ENCODE measurements at regions not wholly inside any gene's neighbourhood (a gene's known extent, or its start where the extent isn't known, plus 50 kb on each side); places are given as distances from the start of the nearest gene placed in this dataset.

DNA sequence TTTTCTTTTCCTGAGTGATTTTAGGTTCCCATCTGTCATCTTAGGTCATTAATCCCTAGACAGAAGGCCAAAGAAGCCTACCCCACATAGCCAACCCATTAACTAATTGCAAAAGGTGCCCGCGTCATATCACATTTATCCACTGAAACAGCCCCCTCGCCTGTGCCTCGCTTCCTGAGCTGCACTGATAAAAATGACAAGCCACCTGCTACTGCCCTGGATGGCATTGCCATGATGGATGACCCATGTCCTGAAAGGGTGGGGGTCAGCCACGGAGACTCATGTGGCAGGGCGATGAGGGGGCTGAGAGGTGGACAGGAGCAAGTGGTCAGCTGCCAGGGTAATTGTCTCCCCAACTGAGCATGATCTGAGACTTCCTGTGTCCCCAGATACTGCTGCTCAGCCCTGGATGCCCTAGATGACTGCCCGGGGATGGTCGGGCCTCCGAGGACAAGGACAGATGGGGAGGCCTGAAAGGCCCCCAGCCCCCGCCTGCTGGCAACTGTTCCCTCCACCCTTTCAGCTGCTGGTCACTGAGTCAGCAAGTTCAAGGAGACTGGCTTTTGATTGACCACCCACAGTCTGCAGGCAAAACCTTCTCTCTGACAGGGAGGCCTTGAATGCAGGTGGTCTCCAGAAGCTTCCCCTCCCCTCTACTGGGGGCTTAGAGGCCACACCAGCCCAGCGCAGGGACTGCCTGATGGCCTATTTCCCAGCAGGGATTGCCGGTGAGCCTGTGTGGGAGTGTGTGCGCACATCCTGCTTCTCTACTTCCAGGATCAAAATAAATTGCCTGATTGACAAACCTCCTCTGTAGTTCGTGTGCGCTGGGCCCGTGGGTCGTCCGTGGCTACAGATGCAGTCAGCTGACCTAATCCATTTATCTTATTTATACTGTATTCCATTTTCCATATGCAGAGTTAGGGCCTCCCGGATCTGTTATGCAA, 496.3 kb downstream of the BCOR start:
- no peak for DNase-seq (ENCODE audit: low read depth)

DNA sequence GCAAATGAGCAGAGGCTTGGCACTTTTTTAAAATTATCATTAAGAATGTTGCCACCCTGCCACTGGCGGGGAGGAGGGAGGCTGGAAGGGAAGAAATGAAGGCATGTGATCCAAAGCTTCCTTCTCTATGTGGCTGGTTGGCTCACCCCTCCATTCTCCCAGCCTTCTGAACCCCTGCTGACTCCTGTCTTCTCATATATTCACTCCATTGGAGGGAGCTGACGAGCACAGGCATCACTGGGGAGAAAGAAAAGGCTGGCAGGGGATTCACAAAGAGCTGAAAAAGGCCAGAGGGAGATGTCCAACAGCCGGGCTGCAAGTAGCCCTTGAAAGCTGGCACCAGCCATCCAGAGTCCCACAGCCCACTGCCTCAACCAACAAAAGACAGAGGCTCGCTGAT, 495.6 kb downstream of the BCOR start:
- DNase-seq (ENCODE audit: low read depth): no peak

DNA sequence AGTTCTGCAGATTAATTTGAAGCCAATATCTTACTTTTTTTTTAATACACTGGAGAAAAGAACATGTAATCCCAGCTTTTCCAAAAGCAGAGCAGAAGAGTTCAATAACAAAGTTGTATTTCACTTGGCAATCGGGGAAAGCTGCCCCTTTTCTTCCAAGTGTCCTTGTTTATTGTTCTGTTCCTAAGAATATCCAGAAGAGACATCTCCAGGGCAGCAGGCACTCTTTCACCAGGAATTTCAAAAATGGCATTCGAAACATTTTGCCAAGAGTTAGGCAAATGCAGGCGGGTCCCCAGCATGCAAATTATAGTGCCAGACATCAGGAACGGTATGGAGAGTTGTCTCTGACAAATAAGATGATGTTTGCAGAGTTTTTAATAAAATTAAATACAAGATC, 494.5 kb downstream of the BCOR start:
- DNase-seq (ENCODE audit: low read depth): no peak

DNA sequence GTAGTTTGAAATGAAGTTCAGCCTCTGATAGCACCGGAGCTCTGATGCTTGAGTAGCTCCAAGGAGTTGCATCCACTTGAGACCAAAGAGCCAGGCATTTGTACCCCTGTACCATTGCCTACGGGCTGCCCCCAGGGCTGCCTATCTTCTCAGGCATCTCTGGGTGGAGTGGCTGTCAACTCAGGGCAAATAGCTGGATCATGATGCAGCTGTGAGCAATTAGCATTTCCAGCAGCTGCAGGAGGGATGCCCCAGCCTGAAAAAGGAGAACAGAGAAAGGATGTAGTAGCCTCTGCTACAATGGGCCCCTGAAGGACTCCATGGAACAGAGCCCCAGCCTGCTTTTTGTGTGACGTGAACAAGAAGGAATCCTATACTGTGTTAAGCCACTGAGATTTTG, 492.6 kb downstream of the BCOR start:
- no peak for DNase-seq (ENCODE audit: low read depth)

DNA sequence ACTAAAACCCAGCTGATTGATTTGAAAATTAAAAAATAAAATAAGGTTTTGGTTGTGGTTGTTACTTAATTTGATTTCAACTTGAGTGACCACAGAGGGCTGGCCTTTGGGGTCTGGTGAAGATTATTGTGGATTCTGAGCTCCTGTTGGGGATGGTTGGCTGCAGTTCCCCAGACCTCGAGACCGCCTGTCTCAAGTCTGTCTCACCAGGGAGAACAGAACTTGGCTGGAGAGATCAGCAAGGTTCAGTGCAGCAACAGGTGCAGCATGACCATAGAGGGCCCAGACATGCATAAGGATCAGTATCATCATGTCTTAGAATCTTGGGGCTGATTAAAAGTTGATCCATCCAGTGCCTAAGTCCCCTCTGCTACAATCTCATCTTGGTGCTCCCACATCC, 491.9 kb downstream of the BCOR start:
- no peak for DNase-seq (ENCODE audit: low read depth)

DNA sequence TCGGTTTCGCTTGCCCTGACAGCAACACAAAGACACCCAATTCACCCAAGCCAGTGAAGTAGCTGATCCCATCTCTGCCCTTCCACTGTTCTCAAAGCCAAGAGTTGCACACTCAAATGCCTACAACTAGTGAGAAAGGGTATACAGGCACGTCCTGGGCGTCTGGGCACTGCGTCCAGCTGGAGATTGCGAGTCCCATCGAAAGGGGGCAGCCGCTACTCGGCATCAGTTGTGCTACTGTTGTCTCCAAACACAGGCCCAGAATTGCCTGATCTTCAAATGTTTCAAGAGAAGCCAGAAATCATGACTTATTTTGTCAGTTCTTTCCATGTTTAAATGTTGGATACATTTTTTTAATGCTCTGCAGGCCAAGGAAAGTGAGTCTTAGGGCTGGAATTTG, 487.8 kb downstream of the BCOR start:
- DNase-seq (ENCODE audit: low read depth): no peak

DNA sequence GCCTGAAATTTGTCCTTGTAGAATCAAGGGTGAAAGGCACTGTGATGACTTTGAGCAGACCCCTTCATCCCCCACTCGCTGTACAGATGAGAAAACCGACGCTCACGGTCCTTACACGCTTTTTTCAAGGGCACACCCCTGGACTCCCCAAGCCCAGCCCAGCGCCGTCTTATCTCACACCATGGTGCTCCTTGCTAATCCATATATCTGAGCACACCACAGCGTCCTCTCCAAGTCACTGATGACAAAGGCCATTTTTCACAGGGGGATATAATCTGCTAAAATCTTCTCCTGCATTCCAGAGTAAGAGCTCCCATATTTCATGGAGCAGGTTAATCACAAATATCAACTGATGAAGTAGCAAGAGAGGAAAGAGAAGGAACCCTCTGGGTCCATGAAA, 486.3 kb downstream of the BCOR start:
- DNase-seq (ENCODE audit: low read depth): no peak

DNA sequence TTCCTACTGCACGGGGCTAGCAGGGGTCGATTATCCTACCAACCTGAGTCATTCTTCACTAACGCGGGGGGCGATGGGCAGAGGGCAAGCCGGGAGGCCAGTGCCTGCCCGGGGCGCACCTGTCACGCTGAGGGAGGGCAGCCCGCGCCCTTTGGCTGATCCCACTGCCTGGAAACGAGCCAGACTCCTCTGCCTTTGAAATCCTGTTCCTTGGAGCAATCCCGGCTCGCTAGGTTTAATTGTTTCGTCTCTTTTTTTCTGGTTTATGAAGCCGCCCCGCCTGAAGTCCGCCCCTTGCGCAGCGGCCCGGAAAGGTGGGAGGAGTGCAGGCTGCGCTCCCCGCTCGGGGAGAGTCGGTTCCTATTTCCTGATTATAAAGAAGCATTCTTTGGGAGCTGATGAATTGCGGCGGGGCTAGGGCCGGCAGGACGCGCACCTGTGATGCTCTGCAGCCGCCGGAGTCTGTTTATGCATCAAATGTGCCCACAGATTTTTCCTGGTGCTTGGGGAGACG, 484.2 kb downstream of the BCOR start:
- DNase-seq (ENCODE audit: low read depth): no peak

DNA sequence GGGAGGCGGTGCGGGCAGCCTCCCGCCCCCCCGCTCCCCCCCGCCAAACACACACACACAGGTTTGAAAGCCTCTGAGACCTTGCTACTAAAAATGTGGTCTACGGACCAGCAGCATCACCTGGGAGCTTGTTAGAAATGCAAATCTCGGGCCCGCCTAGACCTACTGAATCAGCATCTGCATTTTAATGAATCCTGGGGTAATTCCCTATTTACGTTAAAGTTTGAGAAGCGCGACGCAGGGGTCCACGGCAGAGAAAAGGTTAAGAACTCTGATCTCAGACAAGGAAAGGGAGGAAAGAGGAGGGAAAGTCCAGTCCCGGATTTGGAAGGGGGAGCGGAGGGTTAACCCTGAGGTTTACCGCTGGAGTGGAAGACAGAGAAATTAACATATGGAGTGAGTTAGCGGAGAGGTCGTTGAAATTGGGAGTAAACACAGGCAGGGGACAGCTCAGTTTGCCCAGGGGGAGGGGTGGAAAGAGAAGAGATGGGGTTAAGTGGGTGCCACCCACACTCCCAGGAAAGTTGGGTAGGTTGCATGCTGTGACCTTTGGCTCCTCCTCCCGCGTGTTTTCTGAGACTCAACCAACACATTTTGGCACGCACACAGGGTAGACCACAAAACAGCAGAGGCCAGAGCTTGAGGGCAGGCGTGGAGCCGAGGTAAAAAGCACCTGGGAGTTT, 483.6 kb downstream of the BCOR start:
- DNase-seq (ENCODE audit: low read depth): peak; percentile 46

DNA sequence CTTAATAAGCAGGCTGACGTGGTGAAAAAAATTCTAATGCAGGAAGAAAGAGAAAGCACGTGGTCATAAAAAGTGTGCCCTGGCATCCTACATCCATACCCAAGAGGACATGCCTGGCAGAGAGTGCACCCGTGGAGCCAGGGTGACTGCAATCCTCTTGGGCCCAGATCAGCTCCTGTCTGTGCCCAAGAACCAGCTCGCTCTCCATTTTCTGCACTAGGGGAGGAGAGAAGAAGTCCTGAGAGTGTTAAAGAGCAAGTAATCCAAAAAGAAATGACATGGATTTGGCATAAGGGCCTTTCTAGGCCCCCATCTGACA, 483.1 kb downstream of the BCOR start:
- DNase-seq (ENCODE audit: low read depth): no peak

DNA sequence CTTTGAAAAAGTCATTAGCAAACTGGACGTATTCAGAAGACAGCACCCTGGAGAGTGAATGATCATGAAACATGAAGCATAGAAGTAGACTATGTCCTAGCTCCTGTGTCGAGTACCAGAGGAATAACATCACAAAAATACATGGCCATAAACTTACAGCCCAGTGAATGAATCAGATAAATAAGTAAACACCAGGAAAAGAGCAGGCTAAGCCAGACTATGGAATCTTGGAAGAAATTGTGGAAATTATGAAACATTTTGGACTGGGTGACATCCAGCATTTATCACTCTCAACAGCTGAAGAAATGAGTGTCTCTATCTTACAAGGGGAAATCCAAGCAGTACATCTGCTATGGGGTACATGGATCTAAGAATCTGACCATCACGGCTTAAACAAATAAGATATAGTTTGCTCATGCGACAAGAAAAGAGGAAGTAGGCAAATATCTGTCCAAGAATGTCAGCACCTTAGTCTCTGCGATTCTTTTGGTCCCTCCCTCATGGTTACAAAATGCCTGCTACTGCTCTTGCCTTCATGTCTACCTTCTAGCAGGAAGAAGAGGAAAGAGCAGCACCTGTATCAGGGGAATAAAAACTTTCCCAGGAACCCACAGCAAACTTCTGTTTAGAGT, 481.5 kb downstream of the BCOR start:
- DNase-seq (ENCODE audit: low read depth): no peak

DNA sequence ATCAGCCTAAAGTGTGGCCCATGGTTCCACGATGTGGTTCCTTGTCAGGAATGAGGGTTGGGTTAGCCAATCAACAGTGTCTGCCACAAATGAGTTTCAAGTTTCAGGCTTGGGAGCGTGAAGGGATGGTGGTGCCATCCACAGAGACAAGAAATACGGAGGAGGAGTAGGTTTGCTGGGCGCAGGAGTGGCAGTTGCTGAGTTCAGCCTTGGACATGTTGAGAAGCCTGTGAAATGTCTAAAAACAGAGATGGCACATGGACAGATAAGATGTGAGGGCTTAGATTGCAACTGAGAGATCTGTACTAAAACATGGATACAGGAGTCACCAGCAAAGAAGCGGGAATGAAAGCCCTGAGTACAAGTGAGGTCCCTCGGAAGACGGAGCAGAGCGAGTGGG, 481.0 kb downstream of the BCOR start:
- no peak for DNase-seq (ENCODE audit: low read depth)

DNA sequence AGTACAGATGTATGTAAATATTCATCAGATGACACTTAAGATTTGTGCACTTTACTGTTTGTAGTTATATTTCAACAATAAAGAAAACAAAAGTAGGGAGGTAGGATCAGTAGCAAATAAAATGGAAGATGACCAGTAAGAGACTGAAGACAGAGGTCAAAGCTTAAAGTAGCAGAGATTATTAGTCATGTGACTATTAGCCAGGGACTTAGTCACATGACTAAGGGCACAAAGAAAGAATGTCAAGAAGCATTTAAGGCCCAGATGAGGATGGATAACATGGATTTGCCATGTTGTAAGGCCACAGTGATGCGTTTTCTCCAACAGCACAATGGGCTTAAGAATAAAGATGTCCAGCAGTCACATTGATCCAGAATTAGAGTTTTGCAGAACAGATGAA, 479.6 kb downstream of the BCOR start:
- DNase-seq (ENCODE audit: low read depth): no peak

DNA sequence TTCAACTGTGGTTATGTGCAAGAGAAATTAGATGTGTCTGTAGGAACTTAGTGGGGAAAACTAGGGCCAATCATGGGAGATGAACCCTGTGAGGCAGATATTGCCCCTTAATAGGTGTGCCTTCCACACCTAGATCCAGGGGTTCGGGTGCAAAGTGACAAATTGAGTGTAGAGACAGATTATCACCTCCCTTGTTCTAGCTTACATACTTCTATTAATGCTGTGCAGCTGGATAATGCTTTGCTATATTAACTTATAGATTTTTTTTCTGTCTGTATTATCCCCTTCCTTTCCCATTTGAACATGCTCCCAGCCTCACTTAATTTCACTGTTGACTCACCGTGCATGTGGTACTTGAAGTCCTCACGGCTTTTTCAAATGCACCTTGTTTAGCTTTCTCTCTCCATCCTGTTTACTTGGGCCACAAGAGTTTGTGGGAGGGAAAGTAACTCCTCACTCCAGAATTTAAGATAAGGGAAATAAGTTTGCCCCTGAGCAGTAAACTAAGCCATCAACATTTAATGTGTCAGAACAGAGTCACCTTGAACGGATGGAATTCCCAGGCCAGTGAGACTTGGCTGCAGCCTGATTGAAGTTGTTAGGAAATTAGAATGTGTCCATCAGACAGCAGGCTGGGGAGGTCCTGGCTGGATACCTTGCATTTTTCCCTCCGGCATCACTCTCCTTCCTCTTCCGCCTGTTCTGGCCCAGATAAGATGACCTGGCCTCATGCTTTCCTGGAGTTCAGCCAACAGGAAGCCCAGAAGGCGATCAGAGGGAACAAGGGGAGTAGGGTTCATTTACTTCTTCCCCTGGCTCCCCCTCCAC, 478.4 kb downstream of the BCOR start:
- DNase-seq (ENCODE audit: low read depth): no peak

DNA sequence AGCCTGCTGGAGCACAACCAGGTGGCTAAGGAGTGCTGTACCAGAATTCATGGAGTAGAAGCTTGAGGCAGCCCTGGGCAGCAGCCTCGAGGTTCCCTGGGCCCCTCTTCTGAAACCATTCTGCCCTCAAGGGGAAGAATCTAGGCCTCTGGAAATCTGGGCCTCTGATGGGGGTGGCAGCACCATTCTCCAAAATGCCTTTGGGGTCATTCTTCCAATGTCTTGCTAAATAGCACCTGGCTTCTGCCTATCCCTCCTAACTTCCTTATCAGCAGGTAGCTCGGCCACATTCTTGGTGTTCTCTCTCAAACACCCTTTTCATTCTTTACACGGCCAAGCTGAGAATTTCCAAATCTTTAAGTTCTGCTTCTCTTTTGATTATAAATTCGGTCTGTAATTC, 473.6 kb downstream of the BCOR start:
- no peak for DNase-seq (ENCODE audit: low read depth)

DNA sequence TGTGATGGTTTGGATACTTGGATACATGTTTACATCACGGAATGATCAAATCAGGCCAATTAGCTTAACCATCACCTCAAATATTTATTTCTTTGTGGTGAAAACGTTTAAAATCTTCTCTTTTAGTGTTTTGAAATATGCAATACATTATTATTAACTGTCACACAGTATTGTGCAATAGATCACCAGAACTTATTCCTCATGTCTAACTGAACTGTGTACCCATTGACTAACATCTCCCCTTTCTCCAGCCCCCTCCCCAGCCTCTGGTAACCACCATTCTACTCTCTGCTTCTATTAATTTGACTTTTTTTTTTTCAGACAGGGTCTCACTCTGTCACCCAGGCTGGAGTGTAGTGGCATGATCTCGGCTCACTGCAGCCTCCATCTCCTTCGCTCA, 471.9 kb downstream of the BCOR start:
- DNase-seq (ENCODE audit: low read depth): no peak

DNA sequence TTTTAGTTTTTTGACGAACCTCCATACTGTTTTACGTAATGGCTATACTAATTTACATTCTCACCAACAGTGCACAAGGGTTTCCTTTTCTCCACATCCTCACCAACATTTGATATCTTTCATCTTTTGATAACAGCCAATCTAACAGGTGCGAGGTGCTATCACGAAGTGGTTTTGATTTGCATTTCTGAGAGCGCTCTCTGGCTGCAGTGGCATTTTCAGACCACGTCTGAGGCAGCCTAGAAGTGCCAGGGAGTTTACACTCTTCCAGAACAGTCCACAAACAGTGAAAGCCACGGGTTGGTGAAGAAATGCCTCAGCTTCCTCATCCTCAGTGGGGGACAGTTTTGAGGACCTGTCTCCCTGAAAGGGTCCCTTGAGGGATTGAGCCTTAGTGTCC, 471.0 kb downstream of the BCOR start:
- no peak for DNase-seq (ENCODE audit: low read depth)

DNA sequence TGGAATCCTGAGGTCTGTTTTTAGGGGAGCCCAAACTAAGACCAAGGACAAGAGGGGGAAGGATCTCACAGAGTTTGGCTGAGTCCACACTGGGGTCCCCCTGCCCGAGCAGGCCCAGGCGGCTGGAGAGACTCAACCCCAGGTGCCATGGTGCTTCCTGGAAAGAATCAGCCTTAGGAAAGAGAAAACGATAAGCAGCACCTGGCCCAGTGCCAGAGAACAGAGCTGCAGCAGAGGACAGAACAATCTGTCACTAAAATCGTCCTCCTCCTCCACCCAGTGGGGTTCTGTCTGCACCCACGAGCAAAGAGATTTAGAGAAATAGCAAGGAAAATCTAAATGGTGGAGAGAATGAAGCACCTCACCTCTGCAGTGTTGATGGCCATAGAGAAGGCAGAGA, 470.5 kb downstream of the BCOR start:
- DNase-seq (ENCODE audit: low read depth): no peak

DNA sequence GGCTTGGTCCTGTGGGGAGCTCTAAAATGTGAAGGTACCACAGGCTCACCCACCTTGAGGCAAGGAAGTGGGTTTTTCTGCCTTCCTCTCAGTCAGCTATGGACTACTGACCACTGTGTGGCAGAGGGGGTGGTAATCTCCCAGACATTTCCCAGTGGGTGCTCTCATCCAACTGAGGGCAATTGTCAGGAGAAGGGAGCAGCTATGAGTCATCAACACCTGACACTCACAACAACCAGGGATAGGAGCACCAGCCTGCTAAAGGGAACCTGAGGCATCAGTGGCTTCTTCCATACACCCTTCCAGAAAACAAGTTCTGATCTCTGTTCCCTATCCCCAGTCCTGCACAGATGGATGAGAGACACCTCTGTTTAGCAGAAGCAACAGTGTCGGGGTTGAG, 468.8 kb downstream of the BCOR start:
- DNase-seq (ENCODE audit: low read depth): no peak

DNA sequence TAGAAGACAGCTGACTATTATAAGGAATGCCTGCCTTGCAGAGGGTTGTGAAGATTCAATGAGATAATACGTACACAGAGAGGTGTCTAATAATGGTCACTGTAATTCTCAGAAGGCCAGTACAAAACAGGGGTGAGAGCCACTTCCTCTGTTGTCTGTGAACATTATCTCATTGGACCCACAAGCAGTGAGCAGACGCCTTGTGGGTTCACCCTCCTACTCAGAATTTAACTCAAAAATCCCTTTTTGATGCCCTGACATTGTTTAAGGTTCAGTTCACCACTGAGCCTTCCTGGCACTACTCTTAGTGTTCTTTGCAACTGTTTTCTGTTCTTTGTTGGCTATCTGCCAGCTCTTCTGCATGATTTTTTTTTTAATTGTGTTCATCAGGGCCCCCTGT, 467.4 kb downstream of the BCOR start:
- no peak for DNase-seq (ENCODE audit: low read depth)

DNA sequence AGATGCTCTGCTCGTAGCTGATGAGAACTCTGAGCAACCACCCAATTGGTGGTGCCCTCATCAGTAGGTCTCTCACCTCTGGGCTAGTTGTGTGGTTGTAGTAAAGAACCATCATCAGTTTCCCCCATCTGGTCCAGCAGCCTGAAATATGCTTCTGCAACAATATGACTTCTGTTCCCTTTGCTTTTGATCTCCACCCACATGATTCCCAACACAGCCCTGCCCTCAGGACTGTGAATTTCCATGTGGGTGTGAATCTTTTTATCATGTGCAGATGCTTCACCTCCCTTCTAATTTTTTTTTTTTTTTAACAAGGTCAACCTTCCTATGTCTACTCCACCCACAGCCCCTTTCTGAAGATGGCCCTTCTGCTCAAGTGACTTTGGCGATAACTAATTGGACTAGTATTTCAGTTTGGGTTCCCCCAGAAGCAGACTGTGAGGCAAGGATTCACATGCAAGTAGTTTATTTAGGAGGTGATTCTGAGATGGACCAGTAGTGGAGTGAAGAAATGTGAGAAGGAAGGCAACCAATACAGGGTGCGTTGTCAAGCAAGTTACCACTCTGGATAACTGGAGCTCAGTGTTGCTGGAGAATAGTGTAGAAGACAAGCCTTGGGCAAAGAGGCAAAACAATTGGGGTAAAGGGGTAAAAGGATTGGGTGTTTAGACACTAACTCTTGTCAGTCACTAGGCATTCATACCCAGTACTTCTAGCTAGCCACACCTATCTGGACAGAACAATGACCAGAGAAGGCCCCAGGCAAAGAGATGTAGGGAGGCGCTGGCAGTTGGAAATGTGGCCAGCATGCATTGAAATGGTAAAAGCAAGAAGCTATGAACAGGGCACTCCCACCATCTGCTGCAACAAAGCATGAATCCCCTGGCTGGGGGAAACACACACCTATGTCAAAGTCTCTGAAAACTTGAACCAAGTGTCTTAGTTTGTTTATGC, 466.2 kb downstream of the BCOR start:
- DNase-seq (ENCODE audit: low read depth): no peak

Measured in activated gamma-delta T cell treated with anti-CD3 and anti-CD28 coated beads, Interleukin-2, amount 50 U/mL, for 16 hours (primary cell).